ENCODE measurements at regions not wholly inside any gene's neighbourhood (a gene's known extent, or its start where the extent isn't known, plus 50 kb on each side); places are given as distances from the start of the nearest gene placed in this dataset.

DNA sequence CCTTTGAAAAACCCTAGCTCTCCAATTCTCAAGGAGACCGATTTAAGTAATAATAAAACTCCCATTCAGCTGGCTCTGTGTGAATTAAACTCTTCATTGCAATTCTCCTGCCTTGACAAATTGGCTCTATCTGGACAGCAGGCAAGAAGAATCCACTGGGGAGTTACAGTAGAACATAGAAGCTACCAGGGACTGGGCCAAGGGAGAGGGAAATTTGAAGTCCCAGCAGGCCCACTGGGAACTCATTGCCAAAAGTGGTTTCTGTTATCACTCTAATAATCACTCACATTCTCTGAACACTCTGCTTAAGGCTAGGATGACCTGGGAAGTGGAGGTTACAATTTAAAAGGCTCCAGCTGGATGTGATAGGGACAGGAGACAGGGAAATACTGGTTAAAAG is 384.5 kb upstream of the CCDC196 start:
- TF ChIP-seq, protein P1, sequence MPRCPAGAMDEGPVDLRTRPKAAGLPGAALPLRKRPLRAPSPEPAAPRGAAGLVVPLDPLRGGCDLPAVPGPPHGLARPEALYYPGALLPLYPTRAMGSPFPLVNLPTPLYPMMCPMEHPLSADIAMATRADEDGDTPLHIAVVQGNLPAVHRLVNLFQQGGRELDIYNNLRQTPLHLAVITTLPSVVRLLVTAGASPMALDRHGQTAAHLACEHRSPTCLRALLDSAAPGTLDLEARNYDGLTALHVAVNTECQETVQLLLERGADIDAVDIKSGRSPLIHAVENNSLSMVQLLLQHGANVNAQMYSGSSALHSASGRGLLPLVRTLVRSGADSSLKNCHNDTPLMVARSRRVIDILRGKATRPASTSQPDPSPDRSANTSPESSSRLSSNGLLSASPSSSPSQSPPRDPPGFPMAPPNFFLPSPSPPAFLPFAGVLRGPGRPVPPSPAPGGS (IDR thresholded peaks at IDR 0.05; ENCODE audit: borderline replicate concordance, insufficient read depth, low read depth, low read length, poor library complexity, severe bottlenecking), result no peak
- TF ChIP-seq RAD21 (IDR thresholded peaks at IDR 0.05; ENCODE audit: insufficient read depth, low read depth, low read length), result no peak
- TF ChIP-seq, protein P2, sequence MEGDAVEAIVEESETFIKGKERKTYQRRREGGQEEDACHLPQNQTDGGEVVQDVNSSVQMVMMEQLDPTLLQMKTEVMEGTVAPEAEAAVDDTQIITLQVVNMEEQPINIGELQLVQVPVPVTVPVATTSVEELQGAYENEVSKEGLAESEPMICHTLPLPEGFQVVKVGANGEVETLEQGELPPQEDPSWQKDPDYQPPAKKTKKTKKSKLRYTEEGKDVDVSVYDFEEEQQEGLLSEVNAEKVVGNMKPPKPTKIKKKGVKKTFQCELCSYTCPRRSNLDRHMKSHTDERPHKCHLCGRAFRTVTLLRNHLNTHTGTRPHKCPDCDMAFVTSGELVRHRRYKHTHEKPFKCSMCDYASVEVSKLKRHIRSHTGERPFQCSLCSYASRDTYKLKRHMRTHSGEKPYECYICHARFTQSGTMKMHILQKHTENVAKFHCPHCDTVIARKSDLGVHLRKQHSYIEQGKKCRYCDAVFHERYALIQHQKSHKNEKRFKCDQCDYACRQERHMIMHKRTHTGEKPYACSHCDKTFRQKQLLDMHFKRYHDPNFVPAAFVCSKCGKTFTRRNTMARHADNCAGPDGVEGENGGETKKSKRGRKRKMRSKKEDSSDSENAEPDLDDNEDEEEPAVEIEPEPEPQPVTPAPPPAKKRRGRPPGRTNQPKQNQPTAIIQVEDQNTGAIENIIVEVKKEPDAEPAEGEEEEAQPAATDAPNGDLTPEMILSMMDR (IDR thresholded peaks at IDR 0.05 in 2 of 3, conservative IDR thresholded peaks at IDR 0.05 in 1 of 3; ENCODE audit: control insufficient read depth in 2 of 3, extremely low read depth in 1 of 3, insufficient read depth in 1 of 3, low read depth in 3 of 3, low read length in 3 of 3), result no peak
- no peak for TF ChIP-seq CREB1 (IDR thresholded peaks at IDR 0.05; ENCODE audit: low read depth)
- no peak for TF ChIP-seq NFXL1 (IDR thresholded peaks at IDR 0.05; ENCODE audit: borderline replicate concordance)
- TF ChIP-seq, protein P3, sequence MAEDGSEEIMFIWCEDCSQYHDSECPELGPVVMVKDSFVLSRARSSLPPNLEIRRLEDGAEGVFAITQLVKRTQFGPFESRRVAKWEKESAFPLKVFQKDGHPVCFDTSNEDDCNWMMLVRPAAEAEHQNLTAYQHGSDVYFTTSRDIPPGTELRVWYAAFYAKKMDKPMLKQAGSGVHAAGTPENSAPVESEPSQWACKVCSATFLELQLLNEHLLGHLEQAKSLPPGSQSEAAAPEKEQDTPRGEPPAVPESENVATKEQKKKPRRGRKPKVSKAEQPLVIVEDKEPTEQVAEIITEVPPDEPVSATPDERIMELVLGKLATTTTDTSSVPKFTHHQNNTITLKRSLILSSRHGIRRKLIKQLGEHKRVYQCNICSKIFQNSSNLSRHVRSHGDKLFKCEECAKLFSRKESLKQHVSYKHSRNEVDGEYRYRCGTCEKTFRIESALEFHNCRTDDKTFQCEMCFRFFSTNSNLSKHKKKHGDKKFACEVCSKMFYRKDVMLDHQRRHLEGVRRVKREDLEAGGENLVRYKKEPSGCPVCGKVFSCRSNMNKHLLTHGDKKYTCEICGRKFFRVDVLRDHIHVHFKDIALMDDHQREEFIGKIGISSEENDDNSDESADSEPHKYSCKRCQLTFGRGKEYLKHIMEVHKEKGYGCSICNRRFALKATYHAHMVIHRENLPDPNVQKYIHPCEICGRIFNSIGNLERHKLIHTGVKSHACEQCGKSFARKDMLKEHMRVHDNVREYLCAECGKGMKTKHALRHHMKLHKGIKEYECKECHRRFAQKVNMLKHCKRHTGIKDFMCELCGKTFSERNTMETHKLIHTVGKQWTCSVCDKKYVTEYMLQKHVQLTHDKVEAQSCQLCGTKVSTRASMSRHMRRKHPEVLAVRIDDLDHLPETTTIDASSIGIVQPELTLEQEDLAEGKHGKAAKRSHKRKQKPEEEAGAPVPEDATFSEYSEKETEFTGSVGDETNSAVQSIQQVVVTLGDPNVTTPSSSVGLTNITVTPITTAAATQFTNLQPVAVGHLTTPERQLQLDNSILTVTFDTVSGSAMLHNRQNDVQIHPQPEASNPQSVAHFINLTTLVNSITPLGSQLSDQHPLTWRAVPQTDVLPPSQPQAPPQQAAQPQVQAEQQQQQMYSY (CRISPR knock-in tag; IDR thresholded peaks at IDR 0.05), result no peak
- no peak for TF ChIP-seq EGR1 (IDR thresholded peaks at IDR 0.05; ENCODE audit: borderline replicate concordance in 1 of 2, low read depth in 2 of 2, low read length in 2 of 2)
- no peak for TF ChIP-seq SPI1 (IDR thresholded peaks at IDR 0.05; ENCODE audit: borderline replicate concordance, insufficient read depth, low read depth, low read length)
- TF ChIP-seq, protein P4, sequence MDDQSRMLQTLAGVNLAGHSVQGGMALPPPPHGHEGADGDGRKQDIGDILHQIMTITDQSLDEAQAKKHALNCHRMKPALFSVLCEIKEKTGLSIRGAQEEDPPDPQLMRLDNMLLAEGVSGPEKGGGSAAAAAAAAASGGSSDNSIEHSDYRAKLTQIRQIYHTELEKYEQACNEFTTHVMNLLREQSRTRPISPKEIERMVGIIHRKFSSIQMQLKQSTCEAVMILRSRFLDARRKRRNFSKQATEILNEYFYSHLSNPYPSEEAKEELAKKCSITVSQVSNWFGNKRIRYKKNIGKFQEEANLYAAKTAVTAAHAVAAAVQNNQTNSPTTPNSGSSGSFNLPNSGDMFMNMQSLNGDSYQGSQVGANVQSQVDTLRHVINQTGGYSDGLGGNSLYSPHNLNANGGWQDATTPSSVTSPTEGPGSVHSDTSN (IDR thresholded peaks at IDR 0.05; ENCODE audit: insufficient replicate concordance, low read depth, low read length), result no peak
- no peak for TF ChIP-seq POLR2AphosphoS5 (IDR thresholded peaks at IDR 0.05; ENCODE audit: low read length)

All from GM12878 (cell line).